HG03025 (cell line): ENCODE measurements at regions not wholly inside any gene's neighbourhood (a gene's known extent, or its start where the extent isn't known, plus 50 kb on each side); places are given as distances from the start of the nearest gene placed in this dataset.
"Not testable (repeated sequence)": the region's sequence is repeated elsewhere in the genome, so short reads cannot be mapped to it uniquely, and the experiment has no call there.

Source experiments
- ATAC-seq: cut with Tn5 transposase; IDR thresholded peaks from one replicate; pipeline ENCODE4 v1.9.1; 2021; ENCODE audit warnings: mild to moderate bottlenecking, moderate library complexity; ENCODE audit not compliant: unreplicated experiment, low FRiP score

DNA sequence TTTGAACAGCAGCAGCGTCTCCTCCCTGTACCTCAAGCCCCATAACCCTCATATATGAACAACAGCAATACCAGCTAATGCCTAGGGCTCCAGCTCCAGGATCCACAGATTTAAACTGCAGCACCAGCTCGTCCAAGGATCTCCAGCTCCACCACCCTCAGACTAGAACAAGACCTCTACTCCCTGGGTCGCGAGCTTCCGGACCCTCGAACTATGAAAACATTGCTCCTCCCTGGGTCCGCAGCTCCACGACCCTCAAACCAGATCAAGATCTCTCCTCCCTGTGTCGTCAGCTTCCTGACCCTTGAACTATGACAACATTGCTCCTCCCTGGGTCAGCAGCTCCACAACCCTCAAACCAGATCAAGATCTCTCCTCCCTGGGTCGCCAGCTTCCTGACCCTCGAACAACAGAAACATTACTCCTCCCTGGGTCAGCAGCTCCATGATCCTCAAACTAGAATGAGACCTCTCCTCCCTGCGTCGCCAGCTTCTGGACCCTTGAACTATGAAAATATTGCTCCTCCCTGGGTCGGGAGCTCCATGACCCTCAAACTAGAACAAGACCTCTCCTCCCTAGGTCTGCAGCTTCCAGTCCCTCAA lies 339.0 kb upstream of the SULF2 start:
- ATAC-seq, result no peak

DNA sequence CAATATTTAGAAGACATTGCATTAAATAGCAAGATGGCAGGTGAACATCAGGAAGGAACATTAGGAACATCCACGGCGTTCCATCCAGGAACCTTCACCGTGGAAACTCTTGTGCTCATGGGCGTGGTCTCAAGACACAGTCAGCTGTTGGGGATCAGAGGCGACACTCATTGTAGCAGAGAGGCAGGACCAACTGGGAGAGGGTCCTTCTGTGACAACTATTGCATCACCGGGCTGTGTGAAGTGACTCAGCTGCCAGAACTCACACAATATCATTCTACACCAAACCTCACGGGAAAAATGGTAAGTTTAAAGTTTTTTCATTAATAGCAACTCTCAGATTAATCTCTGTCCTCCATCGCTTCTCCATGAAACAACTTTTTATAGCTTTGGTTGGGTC lies 334.8 kb upstream of the SULF2 start:
- no peak for ATAC-seq

DNA sequence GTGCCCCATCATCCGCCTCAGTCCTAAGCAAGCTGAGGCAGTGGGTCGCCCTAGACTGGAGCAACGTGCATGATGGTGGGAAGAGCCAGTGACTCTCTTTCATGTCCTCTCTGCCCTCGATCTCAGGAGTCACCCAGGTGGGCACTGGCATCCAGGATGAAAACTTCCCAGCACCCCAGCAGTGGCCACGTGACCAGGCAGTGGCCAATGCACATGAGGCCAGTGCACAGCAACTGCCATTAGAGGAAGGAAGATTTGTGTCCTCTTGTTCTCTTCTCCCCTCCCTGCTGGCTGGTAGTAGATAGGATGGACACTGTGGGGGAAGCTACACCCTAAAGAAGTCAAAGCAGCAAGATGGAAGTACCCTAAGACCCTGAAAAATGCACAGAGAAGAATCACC lies 334.1 kb upstream of the SULF2 start:
- ATAC-seq, result not testable (repeated sequence)

DNA sequence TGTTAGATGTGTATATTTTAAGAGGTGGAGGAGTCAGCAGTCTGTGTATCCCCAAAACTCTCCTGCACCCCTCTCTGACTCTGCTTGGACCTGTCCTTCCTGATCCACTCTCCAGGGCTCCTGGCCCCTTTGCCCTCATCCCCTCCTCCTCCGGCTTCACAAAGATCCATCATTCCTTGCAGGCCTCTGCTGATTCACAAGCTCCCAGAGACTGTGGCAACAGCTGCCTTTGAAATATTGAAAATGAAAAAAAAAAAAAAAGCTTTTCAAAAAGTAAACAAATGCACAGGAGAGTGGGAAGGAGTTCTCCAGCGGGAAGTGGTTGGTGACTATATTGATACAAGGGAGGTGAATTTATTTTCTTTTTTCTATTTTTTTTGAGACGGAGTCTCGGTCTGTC lies 330.2 kb upstream of the SULF2 start:
- no peak for ATAC-seq

DNA sequence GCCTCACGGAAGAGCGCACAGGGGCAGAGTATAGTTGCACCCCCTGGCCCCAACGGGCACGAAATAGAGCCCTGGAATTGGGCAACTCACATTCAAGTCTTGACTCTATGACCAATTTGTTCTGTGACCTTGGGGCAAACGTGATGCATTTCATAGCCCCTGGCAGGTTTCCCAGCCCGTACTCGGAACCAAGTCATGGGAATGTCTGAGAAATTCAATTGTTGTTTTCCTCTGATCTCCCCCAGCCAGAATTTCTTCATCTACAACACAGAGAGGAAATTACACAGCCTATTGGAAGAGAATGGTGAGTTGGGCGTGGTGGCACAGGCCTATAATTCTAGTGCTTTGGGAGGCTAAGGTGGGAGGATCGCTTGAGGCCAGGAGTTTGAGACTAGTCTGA lies 322.3 kb upstream of the SULF2 start:
- no peak for ATAC-seq

DNA sequence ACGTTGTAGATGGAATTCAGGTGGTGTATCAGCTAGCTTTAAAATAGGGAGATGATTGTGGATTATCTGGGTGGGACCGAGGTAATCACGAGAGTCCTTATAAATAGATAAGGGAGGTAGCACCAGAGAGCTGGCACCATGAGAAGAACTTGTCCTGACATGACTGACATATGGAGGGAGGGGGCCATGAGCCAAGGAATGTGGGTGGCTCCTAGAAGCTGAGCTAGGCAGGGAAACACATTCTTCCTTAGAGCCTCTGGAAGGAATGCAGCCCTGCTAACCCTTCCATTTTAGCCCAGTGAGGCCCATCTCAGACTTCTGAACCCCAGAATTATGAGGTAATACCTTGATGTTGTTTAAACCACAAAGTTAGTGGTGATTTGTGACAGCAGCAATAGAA lies 321.1 kb upstream of the SULF2 start:
- no peak for ATAC-seq

DNA sequence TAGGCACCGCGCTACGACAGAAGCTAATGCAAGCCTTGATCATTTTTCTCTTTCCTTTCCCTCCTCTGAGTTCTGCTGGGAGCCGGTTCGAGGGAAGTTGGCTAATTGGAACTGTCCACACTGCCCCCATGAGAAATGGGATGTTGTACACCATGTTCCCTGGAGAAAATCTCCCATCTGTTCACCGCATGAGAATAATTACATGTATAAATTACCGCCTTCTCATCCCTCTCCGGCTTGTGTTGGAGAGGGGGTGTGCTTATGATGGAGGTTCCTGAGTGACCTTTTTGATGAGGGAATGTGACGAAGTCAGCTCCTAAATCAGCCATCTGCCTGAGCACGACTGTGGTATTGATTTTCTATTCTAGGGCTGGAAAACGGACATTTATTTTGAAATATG lies 320.2 kb upstream of the SULF2 start:
- no peak for ATAC-seq

DNA sequence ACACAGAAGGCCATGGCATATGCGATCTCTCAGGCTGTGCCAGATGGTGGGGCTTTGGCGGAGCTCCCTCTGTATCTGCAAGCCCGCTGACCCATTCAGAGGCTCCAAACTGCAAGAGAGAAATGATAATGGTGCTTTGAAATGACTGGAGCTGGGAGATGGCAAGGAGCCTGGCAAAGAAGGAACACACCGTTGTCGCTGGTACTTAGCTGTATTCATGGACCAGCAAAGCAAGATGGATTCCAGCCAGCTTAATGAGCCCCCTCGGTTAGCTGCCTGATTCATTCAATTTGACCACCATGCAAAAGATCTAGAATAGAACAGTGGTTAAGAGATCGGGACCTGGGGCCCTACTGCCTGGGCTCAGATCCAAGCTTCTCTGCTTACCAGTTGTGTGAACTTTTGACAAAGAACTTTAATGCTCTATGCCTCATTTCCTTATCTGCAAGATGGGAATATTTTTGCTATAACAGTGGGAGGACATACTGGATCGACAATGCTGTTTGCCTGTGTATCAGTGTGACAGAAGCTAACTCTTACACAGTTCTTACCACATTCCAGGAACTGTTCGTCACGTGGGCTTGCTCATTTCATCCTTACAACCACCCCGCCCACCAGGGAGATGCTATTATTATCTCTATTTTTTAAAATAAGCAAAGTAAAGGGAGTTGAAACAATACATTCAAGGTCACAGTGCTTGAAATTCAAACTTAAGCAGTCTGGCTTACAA lies 317.8 kb upstream of the SULF2 start:
- no peak for ATAC-seq

DNA sequence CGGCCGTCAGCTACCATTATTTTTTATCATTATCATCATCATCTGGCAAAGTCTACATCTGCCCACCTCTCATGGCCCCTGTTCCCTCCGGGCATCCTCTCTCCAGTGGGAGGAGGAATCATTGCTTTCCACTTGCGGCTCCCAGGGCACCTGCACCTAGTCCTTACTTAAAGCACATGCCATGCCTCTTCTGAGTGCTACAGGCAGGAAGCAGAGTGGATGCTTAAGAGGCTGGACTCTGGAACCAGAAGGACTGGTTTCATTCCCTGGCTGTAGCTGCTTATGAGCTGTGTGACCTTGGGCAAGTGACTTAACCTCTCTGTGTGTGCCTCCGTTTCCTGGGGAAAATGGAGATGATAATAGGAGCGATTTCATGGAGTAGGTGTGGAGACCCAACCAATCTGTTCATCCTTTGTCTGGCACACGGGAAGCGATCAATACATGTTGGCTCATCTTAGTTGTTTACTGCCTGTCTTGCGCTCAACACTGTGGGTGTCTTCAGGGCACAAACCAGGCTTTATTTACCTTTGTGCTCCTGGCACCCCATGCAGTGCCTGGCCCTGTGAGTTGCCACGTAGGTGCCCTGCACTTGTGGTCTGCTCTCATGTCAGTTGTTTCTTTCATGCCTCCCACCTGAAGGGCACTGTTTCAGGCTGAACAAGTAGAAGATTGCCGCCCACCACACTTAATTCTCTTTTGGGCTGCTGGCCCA lies 317.0 kb upstream of the SULF2 start:
- ATAC-seq, result no peak

DNA sequence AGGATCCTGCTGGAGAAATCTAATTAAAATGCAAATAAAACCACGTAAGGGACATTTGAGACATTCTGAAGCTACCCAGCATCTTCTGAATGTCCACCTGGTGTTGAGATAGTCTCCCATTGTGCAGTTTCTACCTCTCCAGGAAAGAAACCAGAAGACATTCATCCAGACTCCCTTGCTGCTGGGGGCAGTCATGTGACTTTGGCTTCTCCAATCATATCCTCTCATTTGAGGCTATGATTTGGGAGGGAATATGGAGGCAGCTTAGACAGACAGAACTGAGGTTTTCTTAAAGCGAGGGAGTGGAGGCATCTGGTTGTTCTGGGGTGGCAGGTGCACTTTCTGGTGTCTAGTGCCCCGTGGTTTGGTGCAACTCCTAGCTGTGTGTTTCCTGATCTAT lies 315.2 kb upstream of the SULF2 start:
- no peak for ATAC-seq

DNA sequence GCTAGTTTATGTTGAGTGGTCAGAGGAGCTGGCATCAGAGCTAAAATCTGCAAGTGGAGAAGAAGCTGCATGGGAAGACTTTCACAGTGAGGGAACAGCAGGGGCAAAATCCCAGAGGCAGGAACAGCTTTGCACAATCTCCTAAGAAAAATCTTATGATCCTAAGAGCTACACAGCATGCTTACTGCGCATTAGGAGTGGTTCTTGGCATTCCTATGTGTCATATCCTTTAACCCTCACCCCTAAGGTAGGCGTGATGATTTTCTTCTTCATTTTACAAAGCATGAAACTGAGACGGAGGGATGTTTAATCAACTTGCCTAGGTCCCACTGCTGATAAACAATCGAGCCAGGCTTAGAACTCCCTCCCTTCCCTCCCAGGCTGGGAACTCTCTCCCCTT lies 313.6 kb upstream of the SULF2 start:
- ATAC-seq, result no peak

DNA sequence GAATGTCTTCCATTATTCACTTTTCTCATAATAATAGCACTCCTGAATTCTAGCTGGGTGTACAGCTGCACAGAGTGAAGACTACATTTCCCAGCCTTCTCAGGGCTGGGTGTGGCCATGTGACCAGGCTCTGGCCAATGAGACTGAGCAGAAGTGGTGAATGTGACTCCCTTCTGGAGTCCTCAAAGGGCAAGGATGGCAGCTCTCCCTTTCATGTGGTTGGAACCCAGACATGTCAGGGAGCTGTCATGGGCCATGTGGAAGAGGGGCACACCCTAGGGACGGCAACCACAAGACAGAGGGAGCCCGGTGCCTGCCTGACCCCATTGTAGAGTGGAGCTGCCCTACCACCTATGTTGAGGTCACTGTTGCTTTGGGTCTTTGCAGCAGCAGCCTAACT lies 312.8 kb upstream of the SULF2 start:
- no peak for ATAC-seq

DNA sequence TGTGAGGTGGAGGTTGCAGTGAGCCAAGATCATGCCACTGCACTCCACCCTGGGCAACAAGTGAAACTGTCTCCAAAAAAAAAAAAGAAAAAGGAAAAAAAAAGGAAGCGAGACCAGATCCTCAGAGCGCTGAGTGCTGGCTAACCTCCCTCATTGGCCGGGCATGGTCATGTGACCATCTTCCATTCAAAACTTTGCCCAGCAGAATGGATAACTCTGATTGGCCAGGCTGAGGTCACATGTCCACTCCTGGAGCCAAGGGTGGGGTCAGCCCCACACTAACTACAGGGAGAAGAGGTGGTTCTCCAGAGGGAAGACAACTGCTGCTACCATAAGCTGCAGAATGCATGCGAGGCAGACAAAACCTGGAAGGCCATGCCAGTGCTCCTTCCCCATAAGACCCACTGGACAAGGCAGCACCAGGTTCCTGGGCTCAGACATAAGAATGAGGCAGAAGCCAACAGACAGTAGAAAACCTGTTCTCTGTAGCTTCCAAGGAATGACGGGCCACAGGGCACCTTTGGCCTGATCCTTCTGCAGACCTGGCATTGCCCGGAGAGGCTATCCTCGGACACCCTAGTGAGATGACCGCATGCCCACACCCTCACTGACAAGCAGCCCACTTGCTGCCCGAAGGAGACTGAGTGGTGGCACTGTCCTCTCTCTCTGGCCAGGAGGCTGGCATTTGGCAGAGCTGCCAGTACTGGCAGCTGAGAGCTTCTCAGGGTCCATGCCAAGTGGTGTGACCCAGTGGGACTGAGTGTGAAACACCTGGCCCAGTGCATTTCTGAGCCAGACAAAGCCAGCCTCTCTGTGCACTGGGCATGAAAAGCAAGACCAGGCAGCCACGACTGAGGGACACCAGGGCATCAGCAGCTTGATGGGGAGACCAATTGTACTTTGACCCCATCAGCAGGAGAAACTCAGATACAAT lies 311.9 kb upstream of the SULF2 start:
- ATAC-seq, result no peak

DNA sequence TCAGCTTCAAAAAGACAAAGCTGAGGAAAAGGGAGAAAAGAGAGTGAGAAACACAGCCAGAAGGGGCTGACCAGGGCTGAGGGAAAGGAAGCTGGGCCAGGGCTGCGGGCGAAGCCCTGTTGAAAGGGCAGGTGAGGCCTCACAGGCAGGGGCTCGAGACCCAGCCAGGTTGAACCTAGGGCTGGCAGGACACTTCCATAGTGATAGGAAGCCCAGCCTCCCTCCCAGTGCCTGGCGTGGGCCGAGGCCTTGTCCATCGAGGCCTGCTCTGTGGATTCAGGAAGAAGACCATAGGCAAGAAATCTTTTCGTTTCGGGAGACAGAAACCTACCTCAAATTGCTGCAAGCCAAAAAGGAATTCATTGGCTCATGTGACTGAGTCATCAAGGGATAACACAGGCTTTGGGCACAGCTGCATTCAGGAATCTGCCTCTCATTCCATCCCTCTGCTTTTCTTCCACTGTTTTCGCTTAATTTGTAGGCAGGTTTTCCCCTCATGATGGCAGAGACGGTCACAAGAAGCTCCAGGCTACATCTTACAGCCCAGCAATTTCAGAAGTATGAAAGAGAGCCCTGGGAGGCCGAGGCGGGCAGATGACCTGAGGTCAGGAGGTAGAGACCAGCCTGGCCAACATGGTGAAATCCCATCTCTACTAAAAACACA lies 311.1 kb upstream of the SULF2 start:
- ATAC-seq, result no peak

DNA sequence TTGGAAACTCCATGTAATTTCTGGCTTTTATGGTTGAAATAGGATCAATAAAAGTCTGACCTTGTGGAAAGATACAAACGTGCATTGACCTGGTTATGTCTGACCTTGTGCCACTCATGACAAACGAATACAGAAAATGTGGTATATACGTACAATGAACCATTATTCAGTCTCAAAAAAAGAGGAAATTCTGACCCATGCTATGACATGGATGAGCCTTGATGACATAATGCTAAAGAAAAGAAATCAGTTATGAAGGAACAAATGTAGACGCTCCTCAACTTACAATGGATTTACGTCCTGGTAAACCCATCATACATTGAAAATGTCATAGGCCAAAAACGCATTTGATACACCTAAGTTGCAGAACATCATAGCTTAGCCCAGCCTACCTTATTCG lies 309.7 kb upstream of the SULF2 start:
- ATAC-seq, result no peak

DNA sequence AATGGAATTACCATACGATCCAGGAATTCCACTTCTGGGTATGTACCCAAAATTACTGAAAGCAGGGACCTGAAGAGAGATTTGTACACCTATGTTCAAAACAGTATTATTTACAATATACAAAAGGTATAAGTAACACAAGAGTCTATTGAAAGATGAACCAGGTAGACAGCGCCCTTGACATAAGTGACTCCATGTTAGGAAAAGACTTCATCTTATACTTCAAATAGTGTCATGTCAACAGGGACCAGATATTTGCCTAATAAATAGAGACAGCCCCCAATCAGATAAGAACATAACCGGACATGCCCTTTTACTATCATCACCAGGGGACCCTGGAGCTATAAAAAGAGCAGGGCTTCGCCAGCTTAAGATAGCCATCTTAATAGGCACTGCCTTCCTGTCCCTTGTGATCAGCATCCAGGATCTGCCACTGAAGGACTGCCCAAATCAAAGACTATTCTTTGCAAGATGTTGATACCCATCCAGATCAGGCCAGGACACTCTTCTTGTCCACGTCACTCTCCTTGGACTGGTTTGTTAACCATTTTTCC lies 309.0 kb upstream of the SULF2 start:
- ATAC-seq, result no peak

DNA sequence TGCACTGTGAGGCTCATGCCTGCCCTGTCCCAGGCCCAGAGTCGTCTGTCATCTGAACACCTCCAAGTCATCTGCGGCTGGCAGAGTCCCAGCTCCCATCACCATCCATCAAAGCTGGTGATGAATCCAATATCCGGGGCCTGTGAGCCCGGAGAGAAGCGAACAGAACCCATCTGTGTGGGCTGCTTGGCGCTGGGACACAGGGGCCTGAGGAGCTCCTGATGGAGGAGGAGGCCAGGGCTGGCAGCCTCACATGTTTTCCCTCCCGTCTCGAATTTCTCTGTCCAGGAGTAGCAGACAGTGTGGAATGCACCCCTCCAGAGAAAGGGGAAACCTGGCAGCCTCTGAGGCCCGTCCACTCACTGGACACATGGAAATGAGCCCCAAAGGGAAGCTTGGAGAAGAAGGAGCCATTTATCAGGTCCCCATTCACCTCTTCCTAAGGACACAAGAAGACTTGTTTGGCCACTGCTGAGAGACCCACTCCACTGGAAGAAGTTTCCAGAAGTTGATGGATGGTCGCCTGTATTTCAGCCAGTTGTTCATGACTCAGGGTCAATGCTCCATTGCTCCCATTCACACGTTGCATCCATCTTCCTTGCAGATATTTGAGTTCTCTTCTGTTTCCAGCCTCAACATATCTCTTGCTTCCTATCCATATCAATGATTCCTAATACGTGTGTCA lies 307.5 kb upstream of the SULF2 start:
- ATAC-seq, result no peak

DNA sequence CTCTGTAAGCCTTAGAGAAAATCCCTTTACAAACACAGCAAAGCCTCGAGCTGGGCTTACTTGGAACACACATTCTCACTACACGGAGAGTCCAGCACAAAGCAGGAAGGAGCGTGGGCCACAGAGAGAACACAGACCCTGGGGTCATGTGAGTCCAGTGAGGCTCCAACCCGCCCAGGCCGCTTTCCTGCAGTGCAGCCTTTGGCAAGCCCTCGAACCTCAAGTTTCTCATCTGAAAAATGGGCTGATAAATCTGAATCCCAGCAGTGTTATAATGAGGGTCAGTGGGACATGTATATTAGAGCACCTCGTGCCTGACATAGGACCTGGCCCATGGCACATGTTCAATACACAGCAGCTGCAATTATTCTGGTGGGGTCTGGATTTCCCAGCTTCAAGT lies 305.5 kb upstream of the SULF2 start:
- no peak for ATAC-seq

DNA sequence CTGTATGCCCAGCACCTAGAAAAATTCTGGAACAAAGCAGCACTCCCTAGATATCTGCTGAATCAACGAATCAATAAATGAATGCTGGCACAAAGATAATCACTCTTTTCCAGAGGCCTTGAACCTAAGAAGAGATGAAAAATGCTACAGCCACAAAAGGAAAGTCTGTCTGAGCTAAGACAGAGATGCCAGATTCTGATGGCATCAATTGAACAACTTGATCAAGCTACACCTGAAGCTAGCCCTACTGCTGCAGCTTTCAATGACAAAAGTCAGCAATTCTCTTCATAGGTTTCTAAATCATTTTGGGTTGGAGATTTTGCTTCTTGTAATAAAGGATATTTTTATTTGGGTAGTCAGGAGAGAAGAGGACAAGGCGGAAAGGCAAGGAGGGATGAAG lies 305.0 kb upstream of the SULF2 start:
- ATAC-seq, result no peak

DNA sequence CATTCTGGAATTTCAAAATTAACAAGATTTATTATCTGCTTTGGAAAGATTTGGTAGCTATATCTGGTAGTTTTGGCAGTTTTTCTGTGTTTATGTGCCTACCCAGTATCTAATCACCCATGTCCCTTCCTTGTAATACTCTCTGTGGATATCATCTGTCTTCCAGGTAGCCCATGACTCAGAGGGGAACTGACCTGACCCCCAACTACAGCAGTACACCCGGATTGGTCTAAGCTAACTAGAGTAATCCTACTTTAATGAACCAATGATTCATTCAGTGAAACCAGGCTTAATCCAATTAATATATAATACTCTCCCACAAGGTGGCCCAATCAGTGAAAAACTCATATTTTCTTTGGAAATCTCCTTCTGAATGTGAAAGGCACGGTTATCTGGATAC lies 295.3 kb upstream of the SULF2 start:
- no peak for ATAC-seq
